Stomach (tissue), 8 donors: ENCODE measurements at regions not wholly inside any gene's neighbourhood (a gene's known extent, or its start where the extent isn't known, plus 50 kb on each side); places are given as distances from the start of the nearest gene placed in this dataset.

ENCODE experiments used
- DNase-seq, 2 donors: peaks; one replicate each; pipeline versions ENCODE4 v3.0.0 to v3.0.0-alpha.2; 2013 to 2019
- H3K27ac ChIP-seq, 5 donors: fragments of 200-600 bp in 4 of 5; sonication (generic) in 4 of 5; one replicate each; pipeline ENCODE4 v1.5.1; 2013 to 2019; ENCODE audit warnings: mild to moderate bottlenecking in 1 of 5, moderate library complexity in 1 of 5
- H3K27me3 ChIP-seq, 3 donors: fragments of 200-600 bp; sonication (generic); one replicate each; pipeline ENCODE4 v1.5.1; 2017 to 2019; ENCODE audit warnings: mixed run types in 1 of 3
- H3K36me3 ChIP-seq, 4 donors: fragments of 200-600 bp; sonication (generic); 1 replicate in 3 of 4; 2 replicates in 1 of 4; pipeline ENCODE4 v1.5.1; 2016 to 2019
- H3K4me1 ChIP-seq, 4 donors: fragments of 200-600 bp; sonication (generic); one replicate each; pipeline ENCODE4 v1.5.1; 2016 to 2019
- H3K4me3 ChIP-seq, 4 donors: fragments of 200-600 bp; sonication (generic) in 3 of 4; one replicate each; pipeline ENCODE4 v1.5.1; 2016 to 2019; ENCODE audit warnings: mild to moderate bottlenecking in 1 of 4
- H3K9me3 ChIP-seq, 4 donors: fragments of 200-600 bp; sonication (generic); one replicate each; pipeline ENCODE4 v1.5.1; 2016 to 2019
- CTCF ChIP-seq, 7 experiments: fragments of 450-650 bp in 4 of 7; fragments of 200-600 bp in 3 of 7; sonication (generic) in 3 of 7; IDR thresholded peaks; one replicate each; pipeline ENCODE4 v1.5.1; 2016 to 2019; ENCODE audit warnings: antibody characterized with exemption in 7 of 7, control low read depth in 2 of 7, mild to moderate bottlenecking in 1 of 7
- EP300 ChIP-seq: sonication (generic); formaldehyde crosslinking; IDR thresholded peaks from one replicate; pipeline ENCODE4 v1.6.1; 2017; ENCODE audit warnings: antibody characterized with exemption
- POLR2A ChIP-seq, 4 donors: fragments of 450-650 bp; IDR thresholded peaks; one replicate each; pipeline ENCODE4 v1.6.1; 2016; ENCODE audit warnings: antibody characterized with exemption in 4 of 4, control low read depth in 2 of 4, mild to moderate bottlenecking in 1 of 4, moderate library complexity in 1 of 4
- POLR2AphosphoS5 ChIP-seq, 3 donors: sonication (generic); formaldehyde crosslinking; IDR thresholded peaks; one replicate each; pipeline ENCODE4 v1.6.1; 2016; ENCODE audit warnings: antibody characterized with exemption in 3 of 3
- WGBS, 5 donors: extraction: QIAGEN DNeasy Blood & Tissue Kit in 3 of 5; methylation state at CpG; one replicate each; pipeline versions ENCODE4 v1.1.5 to v1.1.7; 2013 to 2018; 5-methylcytosine and 5-hydroxymethylcytosine counted together
- intact Hi-C: fragments of 100-400 bp; cut with DNase I; formaldehyde crosslinking; loops from one replicate; pipeline ENCODE4 v1.15.1; 2023; ENCODE audit warnings: low total_unique reads
- donor health status: healthy with polysubstance abuse.
- donor health status: Bipolar disorder and iron deficiency.
- donor health status: healthy.

GRCh38 chr6:154895841-154896240 lies 99.3 kb upstream of the TIAM2 start:
- no peak overlapping the region for H3K27ac ChIP-seq
- H3K9me3 ChIP-seq = no peaks in the 10 kb centered on the region
- H3K4me3 ChIP-seq = no peak overlapping the region
- DNase-seq = no peak
- no peaks in the 10 kb centered on the region for H3K27me3 ChIP-seq
- H3K4me1 ChIP-seq = peaks cover 0 to 23% (median 9%) of the 10 kb centered on the region in 4 donors
- peaks cover 0 to 13% (median 7%) of the 10 kb centered on the region in 4 donors for H3K36me3 ChIP-seq
- TF ChIP-seq EP300 (no peak), CTCF (IDR thresholded peaks at IDR 0.05) (no peak), POLR2AphosphoS5 (IDR thresholded peaks at IDR 0.05) (no peak)
- intact Hi-C loops = no loop called here
- 75 to 90% (median 81%) methylated on average over 6 of the region's 6 CpGs for WGBS, 5 donors

GRCh38 chr6:154898821-154899220 lies 96.3 kb upstream of the TIAM2 start:
- Histone ChIP-seq H3K4me1 (peaks cover 0 to 8% (median 2%) of the 10 kb centered on the region in 4 donors), H3K36me3 (peaks cover 0 to 18% (median 10%) of the 10 kb centered on the region in 4 donors), H3K4me3 (no peak overlapping the region), H3K9me3 (no peaks in the 10 kb centered on the region), H3K27ac (no peak overlapping the region), H3K27me3 (no peaks in the 10 kb centered on the region)
- intact Hi-C loops = no loop called here
- 95 to 98% (median 97%) methylated on average over 4 of the region's 4 CpGs for WGBS, 5 donors
- TF ChIP-seq POLR2AphosphoS5 (IDR thresholded peaks at IDR 0.05) (no peak), POLR2A (IDR thresholded peaks at IDR 0.05) (no peak), EP300 (no peak), CTCF (IDR thresholded peaks at IDR 0.05) (no peak)
- no peak for DNase-seq

GRCh38 chr6:154899824-154900463 lies 95.2 kb upstream of the TIAM2 start:
- Histone ChIP-seq H3K36me3 (peaks cover 0 to 18% (median 10%) of the 10 kb centered on the region in 4 donors), H3K4me3 (no peak overlapping the region), H3K27me3 (no peaks in the 10 kb centered on the region), H3K27ac (no peak overlapping the region), H3K4me1 (peaks cover 0 to under 1% (median 0%) of the 10 kb centered on the region in 4 donors), H3K9me3 (no peaks in the 10 kb centered on the region)
- intact Hi-C loops = no loop called here
- DNase-seq = no peak
- TF ChIP-seq POLR2AphosphoS5 (IDR thresholded peaks at IDR 0.05) (no peak), CTCF (IDR thresholded peaks at IDR 0.05) (no peak), POLR2A (IDR thresholded peaks at IDR 0.05) (no peak), EP300 (no peak)
- WGBS, 5 donors = 76 to 86% (median 81%) methylated on average over 10 of the region's 10 CpGs

- TF ChIP-seq POLR2A (IDR thresholded peaks at IDR 0.05) = no peak
- TF ChIP-seq POLR2AphosphoS5 (IDR thresholded peaks at IDR 0.05) = no peak
- no peak for TF ChIP-seq EP300
- TF ChIP-seq CTCF (IDR thresholded peaks at IDR 0.05) = no peak
- Histone ChIP-seq H3K36me3 (peaks cover 0 to 12% (median 2%) of the 10 kb centered on the region in 4 donors), H3K9me3 (no peaks in the 10 kb centered on the region), H3K27me3 (no peaks in the 10 kb centered on the region), H3K4me1 (no peaks in the 10 kb centered on the region), H3K4me3 (no peak overlapping the region), H3K27ac (no peak overlapping the region)
- DNase-seq = no peak
- 62 to 72% (median 64%) methylated on average over 9 of the region's 9 CpGs for whole genome bisulfite sequencing, 5 donors
- intact Hi-C loops = no loop called here
Measured at GRCh38 chr6:154901876-154902552, 93.1 kb upstream of the TIAM2 start.
